GM21529 (cell line): ENCODE measurements at regions not wholly inside any gene's neighbourhood (a gene's known extent, or its start where the extent isn't known, plus 50 kb on each side); places are given as distances from the start of the nearest gene placed in this dataset.
"Not testable (repeated sequence)": the region's sequence is repeated elsewhere in the genome, so short reads cannot be mapped to it uniquely, and the experiment has no call there.

Experiments used
- ATAC-seq: cut with Tn5 transposase; IDR thresholded peaks from one replicate; pipeline ENCODE4 v1.9.1; 2021; ENCODE audit not compliant: unreplicated experiment

GRCh38 chr14:50018201-50018932 is 98.0 kb downstream of the VCPKMT start:
- no peak for ATAC-seq

GRCh38 chr14:50018933-50019210 is 97.5 kb downstream of the VCPKMT start:
- ATAC-seq, result no peak

- ATAC-seq, result no peak
Measured at GRCh38 chr14:50020184-50020583, 96.2 kb downstream of the VCPKMT start.

GRCh38 chr14:50020799-50021198 is 95.6 kb downstream of the VCPKMT start:
- no peak for ATAC-seq

GRCh38 chr14:50021261-50022031 is 94.9 kb downstream of the VCPKMT start:
- ATAC-seq, result no peak

- ATAC-seq, result no peak
Measured at GRCh38 chr14:50022661-50023060, 93.7 kb downstream of the VCPKMT start.

- ATAC-seq, result no peak
Measured at GRCh38 chr14:50023671-50024490, 92.5 kb downstream of the VCPKMT start.

GRCh38 chr14:50025073-50025472 is 91.3 kb downstream of the VCPKMT start:
- no peak for ATAC-seq

GRCh38 chr14:50025776-50026175 is 90.6 kb downstream of the VCPKMT start:
- ATAC-seq, result no peak

- no peak for ATAC-seq
Measured at GRCh38 chr14:50026396-50026795, 90.0 kb downstream of the VCPKMT start.

GRCh38 chr14:50027816-50028215 is 88.6 kb downstream of the VCPKMT start:
- ATAC-seq, result no peak

GRCh38 chr14:50028458-50028857 is 87.9 kb downstream of the VCPKMT start:
- no peak for ATAC-seq

GRCh38 chr14:50030036-50030435 is 86.3 kb downstream of the VCPKMT start:
- ATAC-seq, result no peak

- ATAC-seq, result not testable (repeated sequence)
Measured at GRCh38 chr14:50030911-50031310, 85.5 kb downstream of the VCPKMT start.

GRCh38 chr14:50031602-50032313 is 84.6 kb downstream of the VCPKMT start:
- ATAC-seq, result no peak

- ATAC-seq, result not testable (repeated sequence)
Measured at GRCh38 chr14:50032462-50033167, 83.8 kb downstream of the VCPKMT start.

- ATAC-seq, result no peak
Measured at GRCh38 chr14:50035214-50035613, 81.2 kb downstream of the VCPKMT start.

GRCh38 chr14:50036211-50036610 is 80.2 kb downstream of the VCPKMT start:
- ATAC-seq, result no peak

GRCh38 chr14:50036637-50037036 is 79.7 kb downstream of the VCPKMT start:
- no peak for ATAC-seq

GRCh38 chr14:50037240-50037639 is 79.1 kb downstream of the VCPKMT start:
- ATAC-seq, result no peak

GRCh38 chr14:50037852-50038251 is 78.5 kb downstream of the VCPKMT start:
- ATAC-seq, result no peak
